Left cardiac atrium (tissue), 4 donors: ENCODE measurements at regions not wholly inside any gene's neighbourhood (a gene's known extent, or its start where the extent isn't known, plus 50 kb on each side); places are given as distances from the start of the nearest gene placed in this dataset.

ENCODE experiments used
- ATAC-seq, 2 donors: fragments of 200-7000 bp; cut with Tn5 transposase; one replicate each; pipeline ENCODE4 v1.9.1; 2020; ENCODE audit warnings: mild to moderate bottlenecking in 2 of 2, moderate library complexity in 2 of 2
- DNase-seq: peaks from one replicate; pipeline ENCODE4 v3.0.0-alpha.2; 2020
- intact Hi-C, 2 donors: fragments of 100-400 bp; cut with DNase I; formaldehyde crosslinking; loops; one replicate each; pipeline versions ENCODE4 v1.14.1 to v1.15.1; 2022 to 2023
- donor health status: DM: no; HTN: yes; CAD: no.
- donor health status: DM: no; HTN: yes; CAD: no; lungs with severe emphysema.
- donor health status: DM: yes; HTN: yes; CAD: no.
- donor health status: Dilated cardiomyopathy.

DNA sequence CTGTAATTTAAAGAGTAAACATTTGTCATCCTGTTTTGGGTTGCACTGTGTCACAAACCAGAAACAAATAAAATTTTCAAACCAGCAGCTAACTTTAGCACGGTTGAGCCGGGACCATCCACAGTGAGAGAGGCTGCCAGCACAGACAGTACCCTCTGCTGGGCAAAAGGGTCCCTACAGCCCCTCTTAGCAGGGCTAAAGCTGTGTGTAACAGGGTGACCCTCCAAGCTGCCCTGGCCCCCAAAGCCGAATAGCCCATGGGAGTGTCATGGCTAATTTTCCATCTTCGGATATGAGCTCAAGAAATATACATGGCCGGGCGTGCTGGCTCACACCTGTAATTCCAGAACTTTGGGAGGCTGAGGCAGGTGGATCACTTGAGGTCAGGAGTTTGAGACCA, 157.1 kb upstream of the GRIN2B start:
- intact Hi-C loops = no loop called here
- no peak for DNase-seq
- ATAC-seq = no peak

GRCh38 chr12:14148489-14149270, 167.3 kb upstream of the GRIN2B start:
- DNase-seq = no peak
- intact Hi-C loops = no loop called here
- ATAC-seq = no peak

DNA sequence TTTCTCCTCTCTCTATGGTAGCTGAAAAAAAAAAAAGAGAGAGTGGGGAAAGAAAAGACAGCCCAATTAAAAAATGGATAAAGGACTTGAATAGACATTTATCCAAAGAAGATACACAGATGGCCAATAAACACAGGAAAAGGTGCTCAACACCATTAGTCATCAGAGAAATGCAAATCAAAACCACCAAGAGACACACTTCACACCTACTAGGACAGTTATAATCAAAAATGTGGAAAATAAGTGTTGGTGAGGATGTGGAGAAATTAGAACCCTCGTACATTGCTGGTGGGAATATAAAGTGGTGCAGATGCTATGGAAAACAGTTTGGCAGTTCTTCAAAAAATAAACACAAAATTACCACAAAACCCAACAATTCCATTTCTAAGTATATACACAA, 172.4 kb upstream of the GRIN2B start:
- DNase-seq (no peak), ATAC-seq (no peak)
- intact Hi-C loops = no loop called here

DNA sequence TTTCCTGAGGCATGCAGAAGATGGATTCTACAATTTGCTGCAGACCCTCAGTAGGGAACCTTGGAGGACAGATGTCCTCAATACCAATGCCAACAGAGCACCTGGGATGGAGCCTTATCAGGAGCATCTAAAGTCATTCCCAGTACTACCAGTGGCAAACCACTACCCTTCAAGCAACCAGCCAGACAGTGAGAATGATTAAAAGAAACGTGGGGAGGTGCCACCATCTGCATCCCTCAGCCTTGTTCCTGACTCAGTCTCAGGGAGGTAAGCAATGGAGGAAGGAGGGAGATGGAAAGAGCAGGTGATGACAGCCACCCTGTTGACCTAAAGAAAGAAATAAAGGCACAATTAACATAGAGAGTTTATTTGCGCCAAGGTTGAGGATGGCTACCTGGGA, 175.2 kb upstream of the GRIN2B start:
- ATAC-seq = no peak
- no peak for DNase-seq
- intact Hi-C loops = loop anchor here in 1 of 2 donors (5.0 kb wide), 1 partner anchor 289 kb away; no protein-coding TSS in a partner anchor

GRCh38 chr12:14157088-14157747, 175.8 kb upstream of the GRIN2B start:
- intact Hi-C loops = loop anchor here in 1 of 2 donors (5.0 kb wide), 1 partner anchor 290 kb away; no protein-coding TSS in a partner anchor
- DNase-seq (no peak), ATAC-seq (no peak)

DNA sequence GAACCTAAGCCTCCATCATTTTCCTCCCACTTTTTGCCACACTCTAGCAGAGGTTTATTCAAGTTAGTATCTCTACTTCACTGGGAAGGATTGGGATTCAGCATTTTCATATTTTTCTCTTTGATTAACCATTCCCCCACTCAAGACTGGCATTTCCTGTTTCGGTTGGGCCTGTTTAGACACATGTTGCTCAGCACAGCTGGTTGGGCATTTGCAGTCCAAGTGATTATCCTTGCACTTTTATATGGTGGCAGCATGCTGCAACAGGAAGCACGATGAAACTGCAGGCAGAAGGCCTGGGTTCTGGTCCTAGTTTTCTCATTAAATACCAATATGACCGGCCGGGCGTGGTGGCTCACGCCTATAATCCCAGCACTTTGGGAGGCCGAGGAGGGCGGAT, 182.9 kb upstream of the GRIN2B start:
- intact Hi-C loops = no loop called here
- ATAC-seq = no peak

GRCh38 chr12:14167005-14167628, 185.7 kb upstream of the GRIN2B start:
- ATAC-seq = no peak
- no peak for DNase-seq
- intact Hi-C loops = loop anchor here (2.0 to 5.0 kb wide), 5 partner anchors 304 to 890 kb away; no protein-coding TSS in a partner anchor

More for the DNA sequence above, 182.9 kb upstream of the GRIN2B start:
- no peak for DNase-seq

DNA sequence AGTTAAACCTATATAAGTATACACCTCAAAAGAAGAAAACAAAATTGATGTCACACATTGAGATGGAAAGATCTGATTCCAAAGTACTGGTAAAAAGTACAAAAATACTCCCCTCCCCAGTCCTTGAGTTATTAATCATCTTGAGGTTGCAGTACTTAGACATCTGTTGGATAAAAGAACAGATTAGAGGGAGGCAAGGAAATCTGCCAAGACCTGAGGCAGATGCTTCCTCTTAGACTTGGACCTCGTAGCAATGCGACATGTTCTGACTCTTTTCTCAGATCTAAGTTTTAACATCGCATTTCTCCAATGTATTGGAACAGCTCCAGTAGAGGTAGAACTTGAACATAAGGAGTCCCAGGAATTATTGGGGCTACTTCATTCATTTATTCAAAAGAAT, 187.9 kb upstream of the GRIN2B start:
- DNase-seq (no peak), ATAC-seq (no peak)
- intact Hi-C loops = loop anchor here (5.0 kb wide), 4 partner anchors 307 to 892 kb away; no protein-coding TSS in a partner anchor

DNA sequence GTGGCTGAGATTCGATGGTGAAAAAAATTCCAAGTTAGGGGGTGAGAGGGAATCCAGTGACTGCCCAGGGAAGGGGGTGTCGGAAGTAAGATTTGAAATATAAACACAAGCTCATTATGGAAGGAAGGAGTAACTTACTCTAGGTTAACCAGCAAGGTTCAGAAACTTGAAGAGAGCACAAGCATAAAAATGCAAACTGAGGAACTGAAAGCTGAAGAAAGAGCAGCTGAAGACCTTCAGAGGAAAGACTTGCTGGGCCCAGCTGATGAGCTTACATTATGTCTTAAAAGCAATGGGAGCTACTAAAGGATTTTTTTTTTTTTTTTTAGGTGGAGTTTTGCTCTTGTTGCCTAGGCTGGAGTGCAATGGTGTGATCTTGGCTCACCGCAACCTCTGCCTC, 189.7 kb upstream of the GRIN2B start:
- ATAC-seq = no peak
- DNase-seq = no peak
- intact Hi-C loops = no loop called here

- intact Hi-C loops = no loop called here
- DNase-seq (no peak), ATAC-seq (no peak)
Observed at GRCh38 chr12:14175206-14175605, 190.3 kb upstream of the ATF7IP start.

DNA sequence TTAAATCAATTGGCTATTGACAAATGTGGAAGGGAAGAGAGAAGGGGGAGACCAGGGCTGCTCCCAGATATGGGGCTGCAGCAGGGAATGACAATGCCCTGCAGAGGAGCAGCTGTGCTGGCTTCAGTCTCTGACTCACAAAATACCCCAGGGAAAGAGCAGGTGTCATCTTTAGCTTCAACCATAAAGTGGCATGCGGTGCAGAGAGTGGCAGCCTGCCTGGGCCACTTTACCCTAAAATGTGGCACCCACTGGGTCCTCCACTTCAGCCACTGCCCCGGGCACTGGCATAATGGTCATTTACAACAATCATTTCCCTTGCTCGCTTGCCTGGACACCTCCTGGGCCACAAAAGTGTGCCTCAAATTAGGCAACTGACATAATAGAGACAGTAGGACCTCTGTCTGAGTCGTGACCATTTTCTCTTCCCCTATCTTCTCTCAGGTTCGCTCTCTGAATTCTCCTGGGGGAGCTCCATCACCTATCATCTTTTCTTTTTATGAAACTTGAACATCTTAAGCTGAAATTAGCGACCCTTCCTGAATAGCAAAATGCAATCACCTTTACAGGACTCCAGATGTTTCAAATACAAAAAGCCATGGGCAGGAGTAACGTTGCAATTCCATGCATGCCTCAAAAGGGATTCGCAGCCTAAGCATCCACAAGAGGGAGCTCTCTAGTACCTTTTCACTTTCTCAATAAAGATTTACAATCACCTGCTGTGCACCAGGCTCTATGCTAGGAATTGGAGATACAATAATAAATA, 179.9 kb upstream of the ATF7IP start:
- intact Hi-C loops = no loop called here
- DNase-seq = no peak
- ATAC-seq = no peak

GRCh38 chr12:14186193-14186502, 179.3 kb upstream of the ATF7IP start:
- DNase-seq = no peak
- intact Hi-C loops = no loop called here
- ATAC-seq = no peak

DNA sequence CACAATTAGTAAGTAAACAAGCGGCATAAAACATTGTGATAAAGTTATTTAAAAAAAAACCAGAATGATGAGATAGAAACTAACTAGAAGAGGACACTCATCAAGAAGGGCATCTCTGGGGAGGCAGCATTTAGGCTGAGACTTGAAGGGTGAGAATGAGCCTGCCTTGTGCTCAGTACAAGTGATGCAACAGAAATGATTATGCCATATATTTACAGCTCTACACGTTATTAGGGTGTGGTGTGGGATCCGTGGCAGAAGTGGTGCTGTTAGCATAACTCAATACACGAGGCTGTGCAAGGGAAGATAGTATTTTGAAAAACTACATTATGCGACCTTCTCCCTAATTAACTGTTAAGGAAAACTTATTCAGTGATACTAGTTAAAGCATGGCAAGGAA, 178.5 kb upstream of the ATF7IP start:
- intact Hi-C loops = no loop called here
- DNase-seq (no peak), ATAC-seq (no peak)

DNA sequence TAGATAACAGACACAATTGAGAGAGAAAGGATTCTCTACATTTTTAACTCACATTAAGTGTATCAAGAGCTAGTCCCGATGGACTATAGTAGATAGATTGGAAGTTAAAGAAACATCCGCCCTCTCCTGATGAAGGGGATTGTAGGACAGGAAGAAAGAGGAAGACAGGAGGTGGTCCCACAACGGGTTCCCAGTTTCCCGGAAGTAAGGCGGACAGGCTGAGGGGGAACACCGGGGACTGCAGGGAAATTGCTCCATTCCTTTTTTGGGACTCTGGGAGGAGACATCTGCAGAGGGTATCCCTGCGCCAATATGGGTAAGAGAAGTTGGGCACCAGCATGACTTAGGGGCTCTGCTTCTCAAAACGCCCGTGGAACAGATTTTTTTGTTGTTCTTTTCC, 177.5 kb upstream of the ATF7IP start:
- ATAC-seq (no peak), DNase-seq (no peak)
- intact Hi-C loops = no loop called here

DNA sequence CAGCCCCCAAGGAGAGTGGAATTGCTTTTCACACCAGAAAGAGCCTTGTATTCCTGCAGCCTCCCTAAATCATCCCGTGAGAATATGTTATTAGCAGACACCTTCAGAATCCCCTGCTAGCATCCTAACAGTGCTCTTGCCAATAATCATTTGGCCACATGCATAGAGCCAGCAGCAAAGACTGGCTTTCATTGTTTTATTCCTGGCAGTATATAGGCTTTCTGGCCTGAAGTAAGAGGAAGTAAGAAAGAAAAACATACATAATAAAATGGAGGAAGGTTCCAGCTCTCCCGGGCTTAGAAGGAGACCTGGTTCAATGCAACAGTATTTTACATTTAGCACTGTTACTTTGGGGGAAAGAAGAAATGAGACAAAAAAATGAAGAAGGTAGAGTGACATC, 176.7 kb upstream of the ATF7IP start:
- ATAC-seq (no peak), DNase-seq (no peak)
- intact Hi-C loops = no loop called here

DNA sequence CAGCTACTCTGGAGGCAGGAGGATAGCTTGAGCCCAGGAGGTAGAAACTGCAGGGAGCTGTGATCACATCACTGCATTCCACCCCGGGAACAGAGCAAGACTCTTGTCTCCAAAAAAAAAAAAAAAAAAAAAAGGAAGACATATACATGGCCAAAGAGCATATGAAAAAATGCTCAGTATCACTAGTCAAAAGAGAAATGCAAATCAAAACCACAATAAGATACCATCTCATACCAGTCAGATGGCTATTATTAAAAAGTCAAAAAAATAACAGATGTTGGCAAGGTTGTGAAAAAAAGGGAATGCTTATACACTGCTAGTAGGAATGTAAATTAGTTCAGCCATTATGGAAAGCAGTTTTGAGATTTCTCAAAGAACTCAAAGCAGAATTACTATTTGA, 174.8 kb upstream of the ATF7IP start:
- no peak for ATAC-seq
- intact Hi-C loops = no loop called here

GRCh38 chr12:14191612-14192011, 173.9 kb upstream of the ATF7IP start:
- ATAC-seq = no peak

More for the DNA sequence above, 174.8 kb upstream of the ATF7IP start:
- no peak for DNase-seq

GRCh38 chr12:14193639-14194038, 171.8 kb upstream of the ATF7IP start:
- intact Hi-C loops = no loop called here
- no peak for ATAC-seq
- no peak for DNase-seq

More at GRCh38 chr12:14191612-14192011, 173.9 kb upstream of the ATF7IP start:
- intact Hi-C loops = no loop called here
- DNase-seq = no peak

DNA sequence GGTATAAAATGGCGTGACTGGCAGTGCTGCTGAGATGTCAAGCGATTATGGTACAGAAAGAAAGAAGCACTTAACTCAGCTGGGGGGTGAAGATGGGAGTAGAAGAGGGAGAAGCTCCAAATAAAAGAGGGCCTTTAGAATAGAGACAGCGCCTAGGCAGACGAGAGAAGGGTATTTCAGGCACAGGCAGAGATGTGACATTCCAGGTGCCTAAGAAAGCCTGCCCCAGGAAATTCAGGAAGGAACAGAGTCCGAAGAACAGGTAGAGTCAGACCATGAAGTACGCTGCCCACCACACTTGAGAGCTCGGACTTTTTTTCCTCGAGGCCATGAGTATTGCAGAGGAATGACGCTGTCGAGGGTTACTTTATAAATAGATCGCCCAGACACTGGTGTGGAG, 170.9 kb upstream of the ATF7IP start:
- ATAC-seq (no peak), DNase-seq (no peak)
- intact Hi-C loops = no loop called here
